ENCODE measurements at regions not wholly inside any gene's neighbourhood (a gene's known extent, or its start where the extent isn't known, plus 50 kb on each side); places are given as distances from the start of the nearest gene placed in this dataset.

- Histone ChIP-seq H2BK5ac (ENCODE audit: low read depth, low read length) (no peak overlapping the region), H2BK120ac (replicated peaks; ENCODE audit: low read depth, low read length) (no peak overlapping the region), H3K36me3 (ENCODE audit: control insufficient read depth in 2 of 4, insufficient read depth in 4 of 4, low read length in 3 of 4) (no peaks in the 10 kb centered on the region), H3K79me1 (ENCODE audit: low read depth, low read length) (no peaks in the 10 kb centered on the region), H3K4me1 (replicated peaks in 1 of 4; ENCODE audit: control insufficient read depth in 3 of 4, insufficient read depth in 4 of 4, low read length in 3 of 4) (no peaks in the 10 kb centered on the region; a peak in 1 of 7 replicates), H3K27ac (ENCODE audit: low read depth, low read length) (no peak overlapping the region), H4K5ac (ENCODE audit: insufficient read length, low read depth, low read length) (no peak overlapping the region), H4K8ac (ENCODE audit: extremely low read depth, insufficient read depth, low read length) (no peak overlapping the region), H2AK5ac (ENCODE audit: low read depth, low read length) (no peak overlapping the region), H3K4ac (replicated peaks; ENCODE audit: insufficient read length, low read depth, low read length) (no peak overlapping the region), H3K4me2 (ENCODE audit: insufficient read depth in 1 of 2, low read depth in 2 of 2, low read length in 2 of 2) (no peak overlapping the region), H2AFZ (ENCODE audit: low read length) (no peak overlapping the region; the same call in 1 of the 2 replicates), H2BK15ac (ENCODE audit: low read length) (no peak overlapping the region), H4K20me1 (replicated peaks in 1 of 2; ENCODE audit: control insufficient read depth in 1 of 2, insufficient read depth in 2 of 2, low read length in 2 of 2) (no peaks in the 10 kb centered on the region), H3K9ac (replicated peaks in 1 of 4; ENCODE audit: extremely low read depth in 1 of 4, low read depth in 3 of 4, low read length in 3 of 4) (no peak overlapping the region), H3K4me3 (ENCODE audit: extremely low read depth in 1 of 4, insufficient read depth in 2 of 4, low read depth in 3 of 4, low read length in 4 of 4) (no peak overlapping the region), H3K23ac (ENCODE audit: insufficient read length) (no peak overlapping the region), H3K9me3 (ENCODE audit: insufficient read depth in 2 of 2, low read depth in 1 of 2, low read length in 1 of 2) (no peaks in the 10 kb centered on the region), H3K56ac (replicated peaks; ENCODE audit: insufficient read length, low read depth, low read length) (no peak overlapping the region), H3K14ac (ENCODE audit: insufficient read length) (no peak overlapping the region), H3K27me3 (replicated peaks in 1 of 4; ENCODE audit: control insufficient read depth in 3 of 4, extremely low read depth in 1 of 4, insufficient read depth in 3 of 4, low read length in 3 of 4) (no peaks in the 10 kb centered on the region), H3K18ac (ENCODE audit: extremely low read depth, low read length) (no peak overlapping the region), H2BK12ac (ENCODE audit: low read depth, low read length) (no peak overlapping the region), H2BK20ac (ENCODE audit: low read length) (no peak overlapping the region), H3K79me2 (ENCODE audit: control insufficient read depth in 1 of 2, insufficient read depth in 2 of 2, low read length in 2 of 2) (no peaks in the 10 kb centered on the region), H4K91ac (replicated peaks; ENCODE audit: insufficient read length, low read length) (no peak overlapping the region), H3K23me2 (ENCODE audit: low read depth, low read length) (no peaks in the 10 kb centered on the region)
- CTCF ChIA-PET (ENCODE audit: partially characterized antibody), result interaction anchor here (0.7 to 0.8 kb wide), 2 partner anchors 12 to 16 kb away, joined by 3 read pairs; no protein-coding TSS in a partner anchor
- FAIRE-seq (no peak), DNase-seq (ENCODE audit: low read depth in 1 of 2, low spot score in 2 of 2) (no peak)
- 84% methylated on average over 4 of the region's 4 CpGs; no CpG with 5 or more reads in 1 of the 2 experiments for WGBS, 2 experiments (ENCODE audit: extremely low coverage in 1 of 2, insufficient coverage in 1 of 2, insufficient read length in 1 of 2, insufficient replicate concordance in 2 of 2, low coverage in 1 of 2, low lambda C conversion rate in 2 of 2, missing lambda C conversion rate in 1 of 2)
- POLR2A ChIA-PET (ENCODE audit: partially characterized antibody), result no interaction called here
- TF ChIP-seq TEAD4 (IDR thresholded peaks at IDR 0.05; ENCODE audit: low read depth, low read length) (no peak), PHF8 (conservative IDR thresholded peaks at IDR 0.05; ENCODE audit: low read depth, low read length) (no peak), HDAC2 (IDR thresholded peaks at IDR 0.05; ENCODE audit: borderline replicate concordance in 1 of 2, low read depth in 2 of 2, low read length in 2 of 2) (no peak), JUND (IDR thresholded peaks at IDR 0.05; ENCODE audit: low read length) (no peak), NRF1 (IDR thresholded peaks at IDR 0.05; ENCODE audit: low read depth, low read length) (no peak), RAD21 (IDR thresholded peaks at IDR 0.05 in 1 of 2, conservative IDR thresholded peaks at IDR 0.05 in 1 of 2; ENCODE audit: low read depth in 2 of 2, low read length in 2 of 2) (no peak)
- TF ChIP-seq, protein P1, sequence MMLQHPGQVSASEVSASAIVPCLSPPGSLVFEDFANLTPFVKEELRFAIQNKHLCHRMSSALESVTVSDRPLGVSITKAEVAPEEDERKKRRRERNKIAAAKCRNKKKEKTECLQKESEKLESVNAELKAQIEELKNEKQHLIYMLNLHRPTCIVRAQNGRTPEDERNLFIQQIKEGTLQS (IDR thresholded peaks at IDR 0.05; ENCODE audit: insufficient read depth, low read depth, low read length), result no peak
- TF ChIP-seq, protein P2, sequence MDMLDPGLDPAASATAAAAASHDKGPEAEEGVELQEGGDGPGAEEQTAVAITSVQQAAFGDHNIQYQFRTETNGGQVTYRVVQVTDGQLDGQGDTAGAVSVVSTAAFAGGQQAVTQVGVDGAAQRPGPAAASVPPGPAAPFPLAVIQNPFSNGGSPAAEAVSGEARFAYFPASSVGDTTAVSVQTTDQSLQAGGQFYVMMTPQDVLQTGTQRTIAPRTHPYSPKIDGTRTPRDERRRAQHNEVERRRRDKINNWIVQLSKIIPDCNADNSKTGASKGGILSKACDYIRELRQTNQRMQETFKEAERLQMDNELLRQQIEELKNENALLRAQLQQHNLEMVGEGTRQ (IDR thresholded peaks at IDR 0.05; ENCODE audit: low read length), result no peak
- TF ChIP-seq, protein P3, sequence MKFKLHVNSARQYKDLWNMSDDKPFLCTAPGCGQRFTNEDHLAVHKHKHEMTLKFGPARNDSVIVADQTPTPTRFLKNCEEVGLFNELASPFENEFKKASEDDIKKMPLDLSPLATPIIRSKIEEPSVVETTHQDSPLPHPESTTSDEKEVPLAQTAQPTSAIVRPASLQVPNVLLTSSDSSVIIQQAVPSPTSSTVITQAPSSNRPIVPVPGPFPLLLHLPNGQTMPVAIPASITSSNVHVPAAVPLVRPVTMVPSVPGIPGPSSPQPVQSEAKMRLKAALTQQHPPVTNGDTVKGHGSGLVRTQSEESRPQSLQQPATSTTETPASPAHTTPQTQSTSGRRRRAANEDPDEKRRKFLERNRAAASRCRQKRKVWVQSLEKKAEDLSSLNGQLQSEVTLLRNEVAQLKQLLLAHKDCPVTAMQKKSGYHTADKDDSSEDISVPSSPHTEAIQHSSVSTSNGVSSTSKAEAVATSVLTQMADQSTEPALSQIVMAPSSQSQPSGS (IDR thresholded peaks at IDR 0.05; ENCODE audit: low read length), result no peak
These were observed 85.6 kb upstream of the MTPN start for GRCh38 chr7:136062625-136063325.
